D341Med (cell line): ENCODE measurements at regions not wholly inside any gene's neighbourhood (a gene's known extent, or its start where the extent isn't known, plus 50 kb on each side); places are given as distances from the start of the nearest gene placed in this dataset.

ENCODE experiments used
- DNase-seq: peaks from one replicate; pipeline ENCODE4 v3.0.0; 2012; ENCODE audit warnings: low spot score

DNA sequence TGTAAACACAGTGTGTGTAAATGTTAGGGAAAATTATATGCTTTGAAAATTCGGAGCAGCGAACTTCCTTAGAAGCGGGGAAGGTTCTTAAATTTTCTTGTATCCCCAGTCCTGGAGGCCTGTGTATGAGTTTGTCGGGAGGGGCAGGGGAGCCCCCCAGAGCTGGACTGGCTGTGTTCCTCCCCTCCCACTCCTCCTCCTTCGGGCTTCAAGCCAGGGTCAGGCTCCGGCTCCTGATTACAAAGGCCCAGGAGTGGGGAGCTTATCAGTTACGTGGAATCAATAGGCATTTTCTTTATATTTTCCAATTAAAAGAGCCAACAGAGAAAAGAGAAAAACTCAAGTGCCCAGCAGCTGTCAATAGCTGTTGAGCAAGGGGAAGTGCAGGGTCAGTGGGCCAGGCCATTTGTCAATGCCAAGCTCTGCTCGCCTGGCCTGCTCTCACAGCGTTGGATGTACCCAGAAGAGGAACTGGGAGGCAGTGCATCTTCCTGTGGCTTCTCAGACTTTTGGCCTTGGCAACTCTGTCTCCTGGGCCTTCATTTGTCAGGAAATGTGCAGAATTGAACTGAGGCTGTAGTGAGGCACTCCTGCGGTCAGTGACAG, 156.9 kb upstream of the PCBD1 start:
- DNase-seq: no peak

- DNase-seq: no peak
These were observed 157.6 kb upstream of the PCBD1 start for GRCh38 chr10:71045936-71046335.

DNA sequence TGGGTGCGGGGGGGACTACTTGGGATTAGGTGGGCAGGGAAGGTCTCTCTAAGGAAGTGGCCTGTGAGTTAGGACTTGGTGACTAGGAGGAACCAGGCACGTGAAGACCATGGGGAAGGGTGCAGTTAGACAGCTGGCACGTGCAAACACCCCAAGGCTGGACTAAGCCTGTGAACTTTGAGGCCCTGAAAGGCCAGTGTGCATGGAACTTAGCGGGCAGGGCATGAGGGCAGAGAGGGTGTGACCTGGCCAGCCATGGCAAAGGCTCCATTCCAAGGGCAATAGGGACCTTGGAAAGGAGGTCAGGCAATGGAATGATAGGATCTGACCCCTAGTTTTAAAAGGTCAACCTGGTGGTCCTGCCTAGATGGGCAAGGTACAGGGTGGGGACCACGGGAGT, 158.4 kb upstream of the PCBD1 start:
- DNase-seq: no peak

- no peak for DNase-seq
These were observed 160.7 kb upstream of the PCBD1 start for GRCh38 chr10:71048971-71049615.

GRCh38 chr10:71049994-71050393, 161.6 kb upstream of the PCBD1 start:
- DNase-seq: no peak

GRCh38 chr10:71052076-71052660, 160.2 kb upstream of the UNC5B start:
- DNase-seq: no peak

DNA sequence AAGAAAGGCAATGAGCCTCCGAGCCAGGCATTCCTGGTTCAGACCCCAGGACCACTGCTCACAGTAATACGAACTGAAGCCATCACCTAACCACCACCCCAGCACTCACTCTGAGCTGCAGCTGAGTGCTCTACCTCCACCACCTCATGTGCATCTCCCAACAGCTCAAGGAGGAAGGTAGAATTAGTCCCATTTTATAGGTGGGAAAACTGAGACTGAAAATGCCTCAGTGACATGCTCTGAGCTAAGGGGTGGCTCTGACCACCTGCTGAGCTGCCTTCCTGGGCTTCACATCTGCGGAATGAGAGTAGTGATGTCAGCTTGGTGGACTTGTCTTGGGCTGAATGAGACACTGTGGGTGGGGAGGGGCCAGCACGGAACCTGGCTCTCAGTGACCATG, 159.7 kb upstream of the UNC5B start:
- no peak for DNase-seq

- DNase-seq: no peak
These were observed 159.0 kb upstream of the UNC5B start for GRCh38 chr10:71053169-71053895.

DNA sequence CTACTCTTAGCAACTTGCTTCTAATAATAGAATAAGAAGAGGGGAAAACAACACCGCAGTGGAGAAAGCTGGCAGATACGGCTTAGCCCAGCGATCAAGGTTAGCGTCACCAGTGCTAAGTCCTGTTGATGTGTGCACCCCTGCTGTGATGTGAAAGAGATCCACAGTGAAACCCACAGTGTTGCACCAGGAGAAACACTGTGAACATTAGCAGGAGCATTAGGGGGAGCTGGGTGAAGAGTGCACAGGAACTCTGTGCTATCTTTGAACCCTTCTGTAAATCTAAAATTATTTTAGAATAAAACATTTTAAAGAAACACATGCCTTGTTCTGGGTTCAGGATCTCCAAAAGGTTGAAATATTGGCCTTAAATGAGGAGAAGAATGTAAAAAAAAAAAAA, 154.1 kb upstream of the UNC5B start:
- DNase-seq: no peak

- peak; percentile 51 for DNase-seq
These were observed 153.1 kb upstream of the UNC5B start for GRCh38 chr10:71059054-71059818.

DNA sequence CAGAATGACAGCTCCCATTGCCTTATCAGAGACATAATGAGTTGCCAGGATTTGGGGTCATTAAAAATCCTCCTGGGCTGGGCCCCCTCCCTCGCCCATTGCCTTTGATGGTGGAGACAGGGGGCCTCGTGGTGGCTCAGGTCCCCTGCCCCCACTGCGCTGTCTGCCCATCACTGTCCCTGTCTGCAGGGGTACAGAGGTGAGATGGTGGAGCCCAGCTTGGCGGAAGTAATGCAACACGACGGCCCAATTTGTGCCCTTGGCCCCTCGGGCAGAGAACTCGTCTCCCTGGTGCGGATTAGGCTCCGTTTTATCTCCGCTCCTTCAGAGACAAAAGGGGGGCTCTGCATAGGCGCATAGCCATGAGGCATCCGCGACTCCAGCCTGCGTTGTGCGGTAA, 152.4 kb upstream of the UNC5B start:
- peak; percentile 58 for DNase-seq

GRCh38 chr10:71060476-71061426, 151.6 kb upstream of the UNC5B start:
- peak; percentile 50 for DNase-seq

DNA sequence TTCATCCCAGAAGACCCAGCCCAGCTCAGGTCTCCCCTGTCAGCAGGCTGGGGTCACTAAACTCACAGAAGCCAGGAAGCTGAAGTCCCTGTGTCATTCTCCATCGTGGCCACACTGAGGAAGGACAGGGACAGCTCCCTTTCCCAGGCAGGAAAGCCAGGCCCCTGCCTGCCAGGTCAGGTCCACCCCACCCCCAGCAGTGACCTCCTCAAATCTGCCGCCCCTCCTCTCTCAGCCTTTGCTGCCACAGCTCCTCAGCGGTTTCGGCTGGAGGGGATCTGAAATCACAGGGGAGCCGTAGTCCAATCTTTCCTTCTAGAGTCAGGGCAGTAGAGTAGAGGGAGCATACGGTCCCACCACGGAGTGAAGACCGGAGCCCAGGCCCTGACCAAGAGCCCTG, 150.9 kb upstream of the UNC5B start:
- DNase-seq: no peak

- DNase-seq: no peak
These were observed 150.2 kb upstream of the UNC5B start for GRCh38 chr10:71062156-71062555.

GRCh38 chr10:71063401-71063800, 149.0 kb upstream of the UNC5B start:
- DNase-seq: no peak

- DNase-seq: no peak
These were observed 147.8 kb upstream of the UNC5B start for GRCh38 chr10:71064413-71065118.

- no peak for DNase-seq
These were observed 146.7 kb upstream of the UNC5B start for GRCh38 chr10:71065659-71066058.

- DNase-seq: no peak
These were observed 145.8 kb upstream of the UNC5B start for GRCh38 chr10:71066600-71066999.

GRCh38 chr10:71067098-71067740, 145.2 kb upstream of the UNC5B start:
- DNase-seq: no peak

GRCh38 chr10:71068861-71069271, 143.5 kb upstream of the UNC5B start:
- DNase-seq: peak; percentile 57
